NCI-H1092 (cell line): ENCODE measurements at regions not wholly inside any gene's neighbourhood (a gene's known extent, or its start where the extent isn't known, plus 50 kb on each side); places are given as distances from the start of the nearest gene placed in this dataset.

Source experiments
- DNase-seq: peaks from one replicate; lab custom pipeline; 2025; lab: John Stamatoyannopoulos, UW

DNA sequence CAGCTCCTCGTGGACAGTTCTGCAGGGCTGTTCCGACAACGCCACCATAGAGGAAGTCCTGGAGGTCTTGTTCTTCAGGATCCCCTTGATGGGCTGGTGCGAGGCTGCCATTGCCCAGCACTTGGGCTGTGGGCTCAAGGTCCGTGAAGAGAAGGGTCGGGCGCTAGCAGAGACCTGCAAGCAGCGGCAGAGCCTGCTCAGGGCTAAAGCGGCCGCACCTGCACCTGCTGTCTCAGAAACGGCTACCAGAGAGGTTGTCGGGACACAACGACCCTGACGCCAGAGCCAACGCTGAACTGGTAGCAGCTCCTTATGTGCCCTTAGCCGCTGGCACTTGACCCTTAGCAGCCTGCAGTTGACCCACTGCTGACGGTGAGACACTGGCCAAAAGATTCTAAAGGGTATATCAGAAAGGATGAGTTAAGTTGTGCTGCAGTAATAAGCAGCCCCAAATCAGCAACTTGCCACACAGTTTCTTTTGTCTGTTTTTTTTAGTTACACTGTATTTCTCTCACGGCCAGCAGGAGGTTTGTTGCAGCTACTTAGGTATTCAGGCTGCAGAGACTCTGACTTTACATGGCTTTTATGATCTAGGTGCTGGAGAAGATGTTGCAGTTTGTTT, 55.5 kb upstream of the ST6GAL2 start:
- no peak for DNase-seq

DNA sequence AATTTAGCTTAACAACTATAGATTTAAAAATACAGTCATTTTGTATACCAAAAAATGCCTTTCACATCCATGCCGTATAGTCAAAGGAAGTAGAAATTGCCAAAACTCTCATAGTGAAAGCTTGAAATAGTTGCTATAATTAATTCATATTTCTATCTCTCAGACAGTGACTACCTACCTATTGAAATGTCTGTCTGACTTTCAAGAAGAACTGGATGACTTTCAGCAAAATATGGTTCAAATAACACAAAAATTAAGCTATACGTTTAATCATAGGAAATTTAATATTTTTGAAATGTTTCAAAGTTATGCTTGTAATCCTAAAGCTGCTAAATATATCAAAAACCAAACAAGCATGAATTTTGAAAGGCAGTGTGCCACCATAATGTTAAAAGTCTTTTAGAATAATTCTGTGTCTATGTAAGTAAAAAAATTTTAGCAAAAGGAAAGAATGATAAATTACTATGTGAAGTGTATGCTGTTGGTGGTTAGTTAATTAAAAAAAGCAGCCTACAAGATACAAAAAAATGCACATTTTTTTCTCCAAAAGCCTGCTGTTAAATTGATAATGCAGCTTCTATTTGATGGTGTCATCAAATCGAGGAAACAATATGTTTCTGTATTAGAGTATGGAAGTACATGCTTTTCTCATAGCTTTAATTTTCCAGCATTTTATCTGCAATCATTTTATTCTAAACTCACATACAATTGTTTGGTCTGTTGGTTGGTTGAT, 57.7 kb upstream of the ST6GAL2 start:
- DNase-seq, result no peak

GRCh38 chr2:106944215-106944614, 58.2 kb upstream of the ST6GAL2 start:
- DNase-seq, result no peak

GRCh38 chr2:106948540-106948939, 62.6 kb upstream of the ST6GAL2 start:
- DNase-seq, result no peak

DNA sequence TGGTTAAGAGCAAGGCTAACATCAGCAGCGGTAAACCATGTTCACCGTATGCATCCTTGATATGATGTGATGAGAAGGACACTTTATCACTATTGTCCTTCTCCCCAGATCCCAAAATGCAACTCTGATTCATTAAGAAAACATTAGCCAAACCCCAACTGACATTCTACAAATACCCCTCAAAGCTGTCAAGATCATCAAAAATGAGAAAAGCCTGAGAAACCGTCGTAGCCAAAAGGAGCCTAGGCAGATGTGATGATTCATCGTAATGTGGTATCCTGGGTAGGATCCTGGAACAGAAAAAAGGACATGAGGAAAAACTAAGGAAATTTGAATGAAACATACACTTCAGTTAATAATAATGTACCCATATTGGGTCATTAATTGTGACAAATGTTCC, 67.3 kb upstream of the ST6GAL2 start:
- DNase-seq, result no peak

- DNase-seq, result no peak
These were observed 67.8 kb upstream of the ST6GAL2 start for GRCh38 chr2:106953779-106954178.

GRCh38 chr2:106954304-106954703, 68.3 kb upstream of the ST6GAL2 start:
- no peak for DNase-seq

- no peak for DNase-seq
These were observed 70.4 kb upstream of the ST6GAL2 start for GRCh38 chr2:106956416-106956815.

- DNase-seq, result no peak
These were observed 70.9 kb upstream of the ST6GAL2 start for GRCh38 chr2:106956879-106957278.

DNA sequence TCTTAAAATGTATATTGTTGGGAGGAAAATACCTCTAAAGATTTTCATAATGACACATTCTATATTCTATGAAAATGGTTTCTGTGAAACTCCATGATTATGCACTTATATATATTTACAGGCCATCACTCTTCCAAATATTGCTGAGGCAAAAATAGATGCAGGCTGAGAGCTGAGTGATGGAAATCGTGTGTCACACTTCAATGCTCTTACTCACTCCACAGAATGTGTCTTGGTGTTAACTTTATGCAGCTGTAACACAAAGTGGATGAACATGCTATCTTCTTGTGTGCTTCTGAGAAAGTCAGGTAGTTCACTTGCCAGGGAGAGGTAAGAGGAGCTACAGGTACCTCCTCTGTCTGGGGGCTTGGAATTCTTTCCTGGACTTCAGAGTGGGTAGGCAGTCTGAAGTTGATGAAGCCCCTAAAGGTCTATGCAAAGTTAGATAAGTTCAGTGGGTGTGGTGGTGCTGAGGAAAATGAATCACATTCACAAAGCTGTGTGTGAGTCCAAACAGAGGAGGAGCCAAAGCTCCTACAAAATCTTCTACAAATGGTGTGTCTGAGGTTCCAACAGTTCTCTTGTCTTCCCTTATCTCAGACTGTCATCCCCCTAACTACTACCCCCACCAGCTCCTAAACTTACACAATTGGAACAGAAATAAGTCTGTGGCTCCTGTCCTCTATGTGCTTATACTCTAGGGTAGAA, 74.2 kb upstream of the ST6GAL2 start:
- no peak for DNase-seq

GRCh38 chr2:106960683-106961161, 74.8 kb upstream of the ST6GAL2 start:
- DNase-seq, result no peak

DNA sequence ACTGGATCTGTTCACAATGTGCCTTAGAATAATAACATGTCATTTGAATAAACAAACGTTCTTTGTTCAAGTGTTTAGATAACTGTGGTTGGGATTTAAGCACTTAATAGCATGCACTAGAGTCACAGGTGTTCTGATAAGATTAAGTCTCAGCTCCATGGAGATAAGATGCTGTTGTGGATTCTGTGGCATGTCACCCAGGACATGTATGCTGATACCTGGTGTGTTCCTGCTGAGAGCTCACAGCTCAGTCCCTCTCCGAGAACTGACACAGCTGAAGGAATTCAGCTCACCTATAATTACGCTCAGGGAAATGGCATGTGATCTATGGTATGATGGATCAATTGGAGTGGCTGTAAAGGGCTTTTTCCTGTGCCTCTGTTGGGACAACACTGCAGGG, 75.4 kb upstream of the ST6GAL2 start:
- DNase-seq, result no peak

GRCh38 chr2:106963156-106963555, 77.2 kb upstream of the ST6GAL2 start:
- no peak for DNase-seq

DNA sequence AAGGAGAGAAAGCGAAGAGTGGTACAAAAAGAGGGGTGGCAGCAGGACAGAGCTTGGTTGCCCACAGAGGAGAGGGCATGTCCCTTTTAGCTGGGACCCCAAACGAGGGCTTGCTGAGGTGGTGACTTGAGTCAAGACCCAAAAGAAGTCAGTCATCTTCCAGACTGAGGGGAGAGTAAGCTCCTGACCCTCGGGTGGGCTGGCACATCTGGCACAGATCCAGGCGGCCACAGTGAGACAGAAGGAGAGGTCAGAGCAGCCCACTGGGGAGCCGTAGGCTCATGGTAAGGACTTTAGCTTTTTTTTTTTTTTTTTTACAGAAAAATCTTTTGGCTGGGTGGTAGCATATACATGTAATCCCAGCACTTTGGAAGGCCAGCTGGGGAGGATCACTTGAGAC, 77.9 kb upstream of the ST6GAL2 start:
- DNase-seq, result no peak

GRCh38 chr2:106965611-106966010, 79.6 kb upstream of the ST6GAL2 start:
- DNase-seq, result no peak

GRCh38 chr2:106969777-106970176, 83.8 kb upstream of the ST6GAL2 start:
- DNase-seq, result no peak

DNA sequence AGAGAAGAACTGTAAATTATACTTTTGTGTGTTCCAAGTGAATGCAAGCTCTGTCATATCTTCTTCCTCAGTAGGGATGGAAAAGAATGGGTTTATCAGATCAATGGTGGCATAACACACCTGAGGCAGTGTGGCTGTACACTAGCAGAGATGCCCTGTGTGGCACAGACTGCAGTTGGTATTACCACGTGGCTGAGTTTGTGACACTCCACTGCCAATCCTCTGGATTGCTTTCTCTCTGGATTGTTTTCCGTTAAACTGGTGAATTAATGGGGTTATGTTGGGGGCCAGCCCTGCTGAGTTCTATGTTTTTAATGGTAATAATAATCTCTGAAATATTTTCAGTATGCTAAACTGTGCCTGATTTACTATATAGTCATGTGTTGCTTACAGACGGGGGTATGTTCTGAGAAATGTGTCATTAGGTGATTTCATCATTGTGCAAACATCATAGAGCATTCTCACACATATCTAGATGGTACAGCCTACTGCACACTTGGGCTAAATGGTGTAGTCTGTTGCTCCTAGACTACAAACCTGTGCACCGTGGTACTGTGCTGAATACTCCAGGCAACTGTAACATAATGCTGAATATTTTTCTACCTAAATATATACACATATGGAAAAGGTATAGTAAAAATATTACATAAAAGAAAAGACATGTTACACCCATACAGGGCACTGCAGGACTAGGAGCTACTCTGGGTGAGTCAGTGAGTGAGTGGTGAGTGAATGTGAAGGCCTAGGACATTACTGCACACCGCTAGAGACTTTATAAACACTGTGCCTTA, 84.7 kb upstream of the ST6GAL2 start:
- DNase-seq, result no peak

DNA sequence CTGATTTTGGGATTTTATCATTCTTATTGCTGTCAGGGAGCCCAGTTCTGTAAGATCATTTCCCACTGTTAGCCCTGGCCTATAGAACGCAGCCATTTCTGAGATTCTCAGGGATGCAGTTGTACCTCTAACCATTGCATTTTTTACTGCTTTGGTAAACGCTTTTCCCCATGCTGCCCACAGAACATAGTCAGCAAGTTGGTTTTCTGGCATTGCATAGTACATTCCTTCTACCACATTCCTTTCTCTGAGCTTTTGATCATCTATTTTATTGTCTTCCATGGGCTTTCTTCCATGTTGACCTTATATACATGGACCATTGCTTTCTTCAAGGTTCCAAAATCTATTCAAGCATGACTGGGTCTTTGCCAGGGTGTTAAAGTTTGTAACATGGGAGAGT, 86.8 kb upstream of the ST6GAL2 start:
- no peak for DNase-seq

- DNase-seq, result no peak
These were observed 88.9 kb upstream of the ST6GAL2 start for GRCh38 chr2:106974891-106975290.

GRCh38 chr2:106975641-106976040, 89.7 kb upstream of the ST6GAL2 start:
- DNase-seq, result no peak

GRCh38 chr2:106976548-106976947, 90.6 kb upstream of the ST6GAL2 start:
- DNase-seq, result no peak

DNA sequence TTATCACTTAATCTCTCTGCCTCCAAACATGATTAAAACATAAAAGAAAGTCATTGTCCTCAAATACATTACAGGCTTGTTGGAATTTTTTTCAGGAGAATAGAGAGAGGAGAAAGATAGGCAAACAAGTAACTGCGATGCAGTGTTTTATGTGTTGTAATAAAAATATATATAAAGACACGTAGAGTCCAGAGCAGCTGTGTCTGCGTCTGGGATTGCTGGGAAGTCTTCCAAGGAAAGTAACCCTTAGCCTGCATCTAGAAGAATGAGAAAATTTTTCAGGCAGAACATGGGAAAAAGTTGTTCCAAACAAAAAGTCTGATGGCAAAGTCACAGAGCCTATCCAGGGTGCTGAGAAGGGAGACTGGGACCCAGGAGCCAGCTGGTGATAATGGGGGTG, 91.8 kb upstream of the ST6GAL2 start:
- DNase-seq, result no peak
